Panc1 (cell line): ENCODE measurements at regions not wholly inside any gene's neighbourhood (a gene's known extent, or its start where the extent isn't known, plus 50 kb on each side); places are given as distances from the start of the nearest gene placed in this dataset.

ENCODE experiments used
- ATAC-seq: fragments of 200-7000 bp; cut with Tn5 transposase; 2 replicates; pipeline ENCODE4 v1.9.1; 2020; ENCODE audit warnings: mild to moderate bottlenecking, moderate library complexity
- BruUV-seq: library from RNA; stranded (reverse); fragments of 400-500 nt; replicated peaks from 2 replicates; lab custom pipeline; 2021; lab: Mats Ljungman, UMichigan
- CTCF ChIA-PET: fragments of 300-600 bp; sonication (Branson Sonifier 250); formaldehyde crosslinking; loops from one replicate; lab custom pipeline; 2022; ENCODE audit warnings: antibody characterized with exemption; lab: Charles Lee
- POLR2A ChIA-PET: fragments of 300-600 bp; sonication (Branson Sonifier 250); formaldehyde crosslinking; loops from one replicate; lab custom pipeline; 2022; ENCODE audit warnings: antibody characterized with exemption; lab: Charles Lee
- DNase-seq: peaks from one replicate; pipeline ENCODE4 v3.0.0-alpha.2; 2010; ENCODE audit warnings: low read depth, low spot score
- H3K27ac ChIP-seq: 2 replicates; pipeline ENCODE4 v1.5.1; 2011; ENCODE audit warnings: mild to moderate bottlenecking, low read length, inconsistent platforms
- H3K27me3 ChIP-seq: fragments of 200-500 bp; sonication (Bioruptor generic); 2 replicates; pipeline ENCODE4 v1.6.0; 2014; ENCODE audit warnings: low read length, inconsistent platforms; ENCODE audit not compliant: control insufficient read depth, insufficient read depth
- H3K36me3 ChIP-seq: fragments of 200-500 bp; sonication (Bioruptor generic); 2 replicates; pipeline ENCODE4 v1.5.1; 2014; ENCODE audit warnings: inconsistent platforms, mild to moderate bottlenecking, low read length, moderate library complexity; ENCODE audit not compliant: control insufficient read depth, insufficient read depth
- H3K4me1 ChIP-seq: 2 replicates; pipeline ENCODE4 v1.5.1; 2011; ENCODE audit warnings: inconsistent platforms, mild to moderate bottlenecking, low read length, moderate library complexity; ENCODE audit not compliant: control insufficient read depth, insufficient read depth
- H3K4me3 ChIP-seq, 2 experiments: 2 replicates each; pipeline ENCODE4 v1.5.1; 2011 to 2012; ENCODE audit warnings: low read depth in 2 of 2, low read length in 2 of 2, mild to moderate bottlenecking in 2 of 2, inconsistent platforms in 1 of 2, moderate library complexity in 1 of 2
- H3K9me3 ChIP-seq: fragments of 200-500 bp; sonication (Bioruptor generic); 2 replicates; pipeline ENCODE4 v1.5.1; 2014; ENCODE audit warnings: low read depth, mild to moderate bottlenecking, inconsistent platforms, low read length, moderate library complexity; ENCODE audit not compliant: control insufficient read depth, insufficient read depth
- CTCF ChIP-seq: fragments of 450-650 bp; IDR thresholded peaks from 2 replicates; pipeline ENCODE4 v1.5.1; 2017; ENCODE audit warnings: mild to moderate bottlenecking
- POLR2AphosphoS5 ChIP-seq: IDR thresholded peaks from 2 replicates; pipeline ENCODE4 v1.6.1; 2012; ENCODE audit warnings: mild to moderate bottlenecking, low read depth, low read length, moderate library complexity
- SIN3A ChIP-seq: IDR thresholded peaks from 2 replicates; pipeline ENCODE4 v1.6.1; 2012; ENCODE audit warnings: low read depth, mild to moderate bottlenecking, low read length, moderate library complexity, borderline replicate concordance; ENCODE audit not compliant: insufficient read depth
- TCF7L2 ChIP-seq: IDR thresholded peaks from 2 replicates; pipeline ENCODE4 v1.6.1; 2011; ENCODE audit warnings: mild to moderate bottlenecking, low read depth, low read length, inconsistent platforms
- in situ Hi-C: cut with HindIII; loops from 2 replicates; pipeline ENCODE4 v1.10.0; 2016; ENCODE audit warnings: low sequenced_read_pairs, low pct_unique_long_range_greater_than_20kb
- intact Hi-C: fragments of 100-400 bp; cut with micrococcal nuclease; formaldehyde crosslinking; loops from one replicate; pipeline ENCODE4 v1.10.0; 2022; ENCODE audit not compliant: unreplicated experiment
- TF ChIP-seq, protein P1 (sequence below), 2 experiments: IDR thresholded peaks; 2 replicates each; pipeline ENCODE4 v1.6.1; 2011 to 2012; ENCODE audit warnings: low read depth in 2 of 2, control low read depth in 1 of 2, low read length in 1 of 2, mild to moderate bottlenecking in 1 of 2, moderate library complexity in 1 of 2; ENCODE audit not compliant: insufficient read depth in 1 of 2

GRCh38 chr2:117486081-117486480, 328.4 kb upstream of the DDX18 start:
- ATAC-seq (no peak), DNase-seq (no peak)
- intact Hi-C loops, result no loop called here
- Histone ChIP-seq H3K9me3 (no peaks in the 10 kb centered on the region), H3K27me3 (no peaks in the 10 kb centered on the region), H3K4me3 (no peak overlapping the region), H3K36me3 (no peaks in the 10 kb centered on the region), H3K27ac (no peak overlapping the region), H3K4me1 (no peaks in the 10 kb centered on the region)
- no TSS peak for BruUV-seq
- ChIA-PET POLR2A (no interaction called here), CTCF (no interaction called here)
- no peak for TF ChIP-seq CTCF
- TF ChIP-seq POLR2AphosphoS5, result no peak
- TF ChIP-seq TCF7L2, result no peak
- TF ChIP-seq, protein P1, sequence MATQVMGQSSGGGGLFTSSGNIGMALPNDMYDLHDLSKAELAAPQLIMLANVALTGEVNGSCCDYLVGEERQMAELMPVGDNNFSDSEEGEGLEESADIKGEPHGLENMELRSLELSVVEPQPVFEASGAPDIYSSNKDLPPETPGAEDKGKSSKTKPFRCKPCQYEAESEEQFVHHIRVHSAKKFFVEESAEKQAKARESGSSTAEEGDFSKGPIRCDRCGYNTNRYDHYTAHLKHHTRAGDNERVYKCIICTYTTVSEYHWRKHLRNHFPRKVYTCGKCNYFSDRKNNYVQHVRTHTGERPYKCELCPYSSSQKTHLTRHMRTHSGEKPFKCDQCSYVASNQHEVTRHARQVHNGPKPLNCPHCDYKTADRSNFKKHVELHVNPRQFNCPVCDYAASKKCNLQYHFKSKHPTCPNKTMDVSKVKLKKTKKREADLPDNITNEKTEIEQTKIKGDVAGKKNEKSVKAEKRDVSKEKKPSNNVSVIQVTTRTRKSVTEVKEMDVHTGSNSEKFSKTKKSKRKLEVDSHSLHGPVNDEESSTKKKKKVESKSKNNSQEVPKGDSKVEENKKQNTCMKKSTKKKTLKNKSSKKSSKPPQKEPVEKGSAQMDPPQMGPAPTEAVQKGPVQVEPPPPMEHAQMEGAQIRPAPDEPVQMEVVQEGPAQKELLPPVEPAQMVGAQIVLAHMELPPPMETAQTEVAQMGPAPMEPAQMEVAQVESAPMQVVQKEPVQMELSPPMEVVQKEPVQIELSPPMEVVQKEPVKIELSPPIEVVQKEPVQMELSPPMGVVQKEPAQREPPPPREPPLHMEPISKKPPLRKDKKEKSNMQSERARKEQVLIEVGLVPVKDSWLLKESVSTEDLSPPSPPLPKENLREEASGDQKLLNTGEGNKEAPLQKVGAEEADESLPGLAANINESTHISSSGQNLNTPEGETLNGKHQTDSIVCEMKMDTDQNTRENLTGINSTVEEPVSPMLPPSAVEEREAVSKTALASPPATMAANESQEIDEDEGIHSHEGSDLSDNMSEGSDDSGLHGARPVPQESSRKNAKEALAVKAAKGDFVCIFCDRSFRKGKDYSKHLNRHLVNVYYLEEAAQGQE (IDR thresholded peaks at IDR 0.05; ENCODE audit: insufficient read depth in 1 of 2, low read depth in 2 of 2, low read length in 1 of 2), result no peak
- no peak for TF ChIP-seq SIN3A
- in situ Hi-C loops, result no loop called here

DNA sequence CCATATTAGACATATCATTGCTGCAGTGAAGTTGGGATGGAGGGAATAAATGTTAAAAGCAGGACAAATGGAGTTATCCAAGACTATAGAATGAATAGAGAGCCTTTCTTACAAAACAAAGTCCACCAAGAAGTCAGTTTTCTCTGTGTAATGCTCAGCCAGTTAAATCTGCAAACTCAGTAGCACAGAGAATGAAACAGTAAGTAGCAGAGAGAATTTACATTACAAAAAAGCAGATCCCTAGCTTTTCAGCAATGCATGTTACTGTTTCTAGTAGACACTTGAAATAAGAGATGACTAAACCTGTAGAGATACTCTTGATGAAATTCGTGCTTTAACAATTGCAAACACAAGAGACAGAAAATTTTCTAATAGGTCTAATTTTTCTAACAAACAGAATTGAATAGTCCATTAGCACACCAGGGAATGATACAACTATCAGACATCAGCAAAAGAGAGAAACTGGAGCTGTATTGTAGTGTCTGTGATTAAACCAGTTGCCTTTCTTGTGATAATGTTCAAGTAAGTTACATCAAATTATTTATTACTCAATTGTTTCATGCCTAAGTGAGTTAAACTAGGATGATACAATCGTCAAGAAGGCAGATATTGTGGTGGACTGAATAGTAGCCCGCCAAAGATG, 322.2 kb upstream of the DDX18 start:
- H3K9me3 ChIP-seq, result no peaks in the 10 kb centered on the region
- intact Hi-C loops (no loop called here), in situ Hi-C loops (no loop called here)
- TF ChIP-seq, protein P1 (IDR thresholded peaks at IDR 0.05; ENCODE audit: insufficient read depth in 1 of 2, low read depth in 2 of 2, low read length in 1 of 2), result no peak
- TF ChIP-seq TCF7L2, result no peak
- no peak for TF ChIP-seq CTCF
- TF ChIP-seq SIN3A, result no peak
- no peak for TF ChIP-seq POLR2AphosphoS5
- DNase-seq (no peak), ATAC-seq (no peak)
- no TSS peak for BruUV-seq
- ChIA-PET CTCF (no interaction called here), POLR2A (no interaction called here)
- no peaks in the 10 kb centered on the region for H3K4me1 ChIP-seq
- no peaks in the 10 kb centered on the region for H3K27me3 ChIP-seq
- H3K4me3 ChIP-seq, result no peak overlapping the region
- H3K27ac ChIP-seq, result no peak overlapping the region
- no peaks in the 10 kb centered on the region for H3K36me3 ChIP-seq
